A549 (cell line): ENCODE measurements at regions not wholly inside any gene's neighbourhood (a gene's known extent, or its start where the extent isn't known, plus 50 kb on each side); places are given as distances from the start of the nearest gene placed in this dataset.

Experiments used
- ATAC-seq, 2 experiments: fragments of 200-7000 bp in 1 of 2; fragments of >200 bp in 1 of 2; cut with Nextera tagmentation in 1 of 2; cut with Tn5 transposase in 1 of 2; 3 replicates each; pipeline versions ENCODE4 v1.8.0 to v1.9.1; 2018 to 2020; ENCODE audit warnings: mild to moderate bottlenecking in 1 of 2, moderate library complexity in 1 of 2
- CTCF ChIA-PET: fragments of 300-600 bp; sonication (Branson Sonifier 250); formaldehyde crosslinking; extraction: SDS; loops from one replicate; lab custom pipeline; 2021; ENCODE audit warnings: antibody characterized with exemption, inconsistent platforms; lab: Yijun Ruan, JAX
- POLR2A ChIA-PET: fragments of 350-600 bp; formaldehyde crosslinking; extraction: SDS; loops from one replicate; lab custom pipeline; 2021; ENCODE audit warnings: antibody characterized with exemption, inconsistent platforms; lab: Yijun Ruan, JAX
- DNase-seq, 2 experiments: peaks; one replicate each; pipeline versions ENCODE4 v3.0.0 to v3.0.0-alpha.2; 2011 to 2016; ENCODE audit warnings: low read depth in 1 of 2, low spot score in 1 of 2
- FAIRE-seq: peaks from 2 replicates; lab custom pipeline; 2011; peaks lifted over from hg19 to GRCh38; lab: Jason Lieb, UNC
- H3K27ac ChIP-seq, 2 experiments: fragments of >200 bp; sonication (Bioruptor Twin); formaldehyde crosslinking; 3 replicates each; pipeline ENCODE4 v1.5.1; 2016 to 2017
- H3K4me1 ChIP-seq: fragments of >200 bp; sonication (Bioruptor Twin); formaldehyde crosslinking; 3 replicates; pipeline ENCODE4 v1.6.1; 2016
- H3K4me2 ChIP-seq: fragments of >200 bp; sonication (Bioruptor Twin); formaldehyde crosslinking; 3 replicates; pipeline ENCODE4 v1.6.1; 2016
- H3K4me3 ChIP-seq: fragments of >200 bp; sonication (Bioruptor Twin); formaldehyde crosslinking; 3 replicates; pipeline ENCODE4 v1.5.1; 2016
- H3K9me3 ChIP-seq: fragments of >200 bp; sonication (Bioruptor Twin); formaldehyde crosslinking; 3 replicates; pipeline ENCODE4 v1.6.1; 2016
- BHLHE40 ChIP-seq: IDR thresholded peaks from 2 replicates; pipeline ENCODE4 v1.6.1; 2012; ENCODE audit warnings: low read depth, low read length, inconsistent platforms
- CHD4 ChIP-seq: fragments of 200-600 bp; sonication (generic); IDR thresholded peaks from 2 replicates; pipeline ENCODE4 v1.6.1; 2016; ENCODE audit warnings: antibody characterized with exemption, mild to moderate bottlenecking, borderline replicate concordance
- CTCF ChIP-seq: fragments of >200 bp; sonication (Bioruptor Twin); formaldehyde crosslinking; IDR thresholded peaks from 3 replicates; pipeline ENCODE4 v1.5.1; 2016
- EHMT2 ChIP-seq: fragments of 200-600 bp; sonication (generic); IDR thresholded peaks from 2 replicates; pipeline ENCODE4 v1.6.1; 2016; ENCODE audit warnings: antibody characterized with exemption, low read depth, mild to moderate bottlenecking, moderate library complexity
- HMGXB4 ChIP-seq: fragments of 250-450 bp; sonication (Bioruptor Pico); IDR thresholded peaks from 2 replicates; pipeline ENCODE4 v1.5.0; 2021; ENCODE audit warnings: mild to moderate bottlenecking, moderate library complexity, borderline replicate concordance
- HOXA7 ChIP-seq: fragments of 250-450 bp; sonication (Bioruptor Pico); IDR thresholded peaks from 2 replicates; pipeline ENCODE4 v1.5.0; 2020; ENCODE audit warnings: mild to moderate bottlenecking, moderate library complexity
- MAX ChIP-seq: IDR thresholded peaks from 2 replicates; pipeline ENCODE4 v1.6.1; 2012
- RNF2 ChIP-seq: fragments of 200-600 bp; sonication (generic); IDR thresholded peaks from 2 replicates; pipeline ENCODE4 v1.6.1; 2016; ENCODE audit warnings: low read depth, mild to moderate bottlenecking, antibody characterized with exemption, moderate library complexity, borderline replicate concordance
- SMC3 ChIP-seq: fragments of >200 bp; sonication (Bioruptor Twin); formaldehyde crosslinking; IDR thresholded peaks from 3 replicates; pipeline ENCODE4 v1.6.1; 2018; ENCODE audit warnings: inconsistent platforms
- ZFP36 ChIP-seq: fragments of 450-650 bp; IDR thresholded peaks from 2 replicates; pipeline ENCODE4 v1.6.1; 2014; ENCODE audit warnings: borderline replicate concordance; ENCODE audit not compliant: partially characterized antibody
- WGBS: methylation state at CpG from one replicate; pipeline ENCODE4 v1.1.6; 2017; ENCODE audit errors: missing lambda C conversion rate; 5-methylcytosine and 5-hydroxymethylcytosine counted together
- TF ChIP-seq, protein P1 (sequence below): IDR thresholded peaks from 2 replicates; pipeline ENCODE4 v1.6.1; 2012; ENCODE audit warnings: low read depth, borderline replicate concordance
- TF ChIP-seq, protein P2 (sequence below): fragments of >200 bp; sonication (Bioruptor Twin); formaldehyde crosslinking; IDR thresholded peaks from 2 replicates; pipeline ENCODE4 v1.6.1; 2016
- TF ChIP-seq, protein P3 (sequence below): IDR thresholded peaks from 2 replicates; pipeline ENCODE4 v1.6.1; 2012
- TF ChIP-seq, protein P4 (sequence below): fragments of 250-450 bp; sonication (Bioruptor Pico); IDR thresholded peaks from 2 replicates; pipeline ENCODE4 v1.5.0; 2020; ENCODE audit warnings: low read depth, mild to moderate bottlenecking, moderate library complexity

DNA sequence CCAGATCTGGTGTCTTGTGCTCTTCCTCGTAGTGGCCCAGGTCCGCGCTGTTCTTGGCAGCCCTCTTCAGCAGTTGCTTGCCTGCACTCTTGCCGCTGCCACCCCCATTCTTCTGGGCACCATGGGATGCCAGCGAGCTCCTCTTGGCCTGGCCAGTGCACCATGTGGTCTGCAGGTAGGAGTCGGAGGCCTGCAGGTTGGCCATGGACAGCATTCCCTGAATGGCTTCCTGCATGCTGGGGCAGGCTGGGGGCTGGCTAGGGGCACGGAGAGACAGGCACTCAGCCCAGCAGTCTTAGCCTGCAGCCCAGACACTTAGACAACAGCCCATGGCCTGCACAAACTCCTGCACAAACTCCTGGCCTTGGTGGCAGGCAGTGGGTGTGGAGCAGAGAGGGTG lies 234.9 kb downstream of the TUBA3C start:
- H3K27ac ChIP-seq, result no peak overlapping the region
- ChIA-PET POLR2A (no interaction called here), CTCF (no interaction called here)
- FAIRE-seq, result no peak
- ATAC-seq, result no peak
- WGBS, result 0% methylated on average over 1 of the region's 7 CpGs
- H3K4me3 ChIP-seq, result no peak overlapping the region
- H3K4me2 ChIP-seq, result no peak overlapping the region
- H3K4me1 ChIP-seq, result no peaks in the 10 kb centered on the region
- H3K9me3 ChIP-seq, result no peaks in the 10 kb centered on the region
- DNase-seq, result no peak
- no peak for TF ChIP-seq HMGXB4 (CRISPR knock-in tag)
- no peak for TF ChIP-seq RNF2
- TF ChIP-seq, protein P1, sequence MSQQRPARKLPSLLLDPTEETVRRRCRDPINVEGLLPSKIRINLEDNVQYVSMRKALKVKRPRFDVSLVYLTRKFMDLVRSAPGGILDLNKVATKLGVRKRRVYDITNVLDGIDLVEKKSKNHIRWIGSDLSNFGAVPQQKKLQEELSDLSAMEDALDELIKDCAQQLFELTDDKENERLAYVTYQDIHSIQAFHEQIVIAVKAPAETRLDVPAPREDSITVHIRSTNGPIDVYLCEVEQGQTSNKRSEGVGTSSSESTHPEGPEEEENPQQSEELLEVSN, result no peak
- no peak for TF ChIP-seq MAX
- TF ChIP-seq, protein P2, sequence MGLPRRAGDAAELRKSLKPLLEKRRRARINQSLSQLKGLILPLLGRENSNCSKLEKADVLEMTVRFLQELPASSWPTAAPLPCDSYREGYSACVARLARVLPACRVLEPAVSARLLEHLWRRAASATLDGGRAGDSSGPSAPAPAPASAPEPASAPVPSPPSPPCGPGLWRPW, result no peak
- TF ChIP-seq BHLHE40, result no peak
- TF ChIP-seq ZFP36, result no peak
- no peak for TF ChIP-seq CTCF
- no peak for TF ChIP-seq EHMT2
- TF ChIP-seq, protein P3, sequence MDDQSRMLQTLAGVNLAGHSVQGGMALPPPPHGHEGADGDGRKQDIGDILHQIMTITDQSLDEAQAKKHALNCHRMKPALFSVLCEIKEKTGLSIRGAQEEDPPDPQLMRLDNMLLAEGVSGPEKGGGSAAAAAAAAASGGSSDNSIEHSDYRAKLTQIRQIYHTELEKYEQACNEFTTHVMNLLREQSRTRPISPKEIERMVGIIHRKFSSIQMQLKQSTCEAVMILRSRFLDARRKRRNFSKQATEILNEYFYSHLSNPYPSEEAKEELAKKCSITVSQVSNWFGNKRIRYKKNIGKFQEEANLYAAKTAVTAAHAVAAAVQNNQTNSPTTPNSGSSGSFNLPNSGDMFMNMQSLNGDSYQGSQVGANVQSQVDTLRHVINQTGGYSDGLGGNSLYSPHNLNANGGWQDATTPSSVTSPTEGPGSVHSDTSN, result no peak
- TF ChIP-seq HOXA7 (CRISPR knock-in tag), result no peak

DNA sequence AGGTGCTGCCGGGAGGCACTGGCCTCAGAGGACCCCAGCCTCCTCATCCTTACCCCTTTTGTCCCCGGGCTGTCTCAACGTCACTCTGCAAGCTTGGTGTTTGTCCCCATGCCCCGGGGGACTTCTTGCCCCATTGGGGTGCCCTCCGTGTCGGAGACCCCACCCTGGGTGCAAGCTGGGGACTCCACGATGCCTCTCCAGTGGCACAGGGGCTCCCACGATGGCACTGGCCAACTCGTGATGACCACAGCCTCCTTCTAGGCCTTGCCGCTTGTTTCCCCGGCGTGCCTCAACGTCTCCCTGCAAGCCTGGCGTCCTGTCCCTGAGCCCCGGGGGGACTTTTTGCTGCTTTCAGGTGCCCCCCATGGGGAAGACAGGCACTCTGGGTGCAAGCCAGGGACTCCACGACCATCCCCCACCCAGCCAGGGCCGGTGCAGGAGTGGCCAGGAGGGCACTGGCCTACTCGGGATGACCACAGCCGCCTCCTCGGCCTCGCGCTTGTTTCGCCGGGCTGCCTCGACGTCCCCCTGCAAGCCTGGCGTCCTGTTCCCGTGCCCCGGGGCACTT lies 237.0 kb downstream of the TUBA3C start:
- no peak for DNase-seq
- POLR2A ChIA-PET, result no interaction called here
- no peak for TF ChIP-seq SMC3
- TF ChIP-seq, protein P4, sequence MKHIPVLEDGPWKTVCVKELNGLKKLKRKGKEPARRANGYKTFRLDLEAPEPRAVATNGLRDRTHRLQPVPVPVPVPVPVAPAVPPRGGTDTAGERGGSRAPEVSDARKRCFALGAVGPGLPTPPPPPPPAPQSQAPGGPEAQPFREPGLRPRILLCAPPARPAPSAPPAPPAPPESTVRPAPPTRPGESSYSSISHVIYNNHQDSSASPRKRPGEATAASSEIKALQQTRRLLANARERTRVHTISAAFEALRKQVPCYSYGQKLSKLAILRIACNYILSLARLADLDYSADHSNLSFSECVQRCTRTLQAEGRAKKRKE (CRISPR knock-in tag), result no peak
- TF ChIP-seq, protein P1, result no peak
- TF ChIP-seq CHD4, result no peak
- TF ChIP-seq, all 56 proteins: peak for 0
- Histone ChIP-seq H3K27ac (no peak overlapping the region), H3K4me2 (no peak overlapping the region), H3K9me3 (no peaks in the 10 kb centered on the region), H3K4me3 (no peak overlapping the region), H3K4me1 (no peaks in the 10 kb centered on the region)
- 45% methylated on average over 4 of the region's 29 CpGs for WGBS
- FAIRE-seq (no peak), ATAC-seq (no peak)
- CTCF ChIA-PET, result no interaction called here
